ENCODE measurements at regions not wholly inside any gene's neighbourhood (a gene's known extent, or its start where the extent isn't known, plus 50 kb on each side); places are given as distances from the start of the nearest gene placed in this dataset.
"Not testable (repeated sequence)": the region's sequence is repeated elsewhere in the genome, so short reads cannot be mapped to it uniquely, and the experiment has no call there.

DNA sequence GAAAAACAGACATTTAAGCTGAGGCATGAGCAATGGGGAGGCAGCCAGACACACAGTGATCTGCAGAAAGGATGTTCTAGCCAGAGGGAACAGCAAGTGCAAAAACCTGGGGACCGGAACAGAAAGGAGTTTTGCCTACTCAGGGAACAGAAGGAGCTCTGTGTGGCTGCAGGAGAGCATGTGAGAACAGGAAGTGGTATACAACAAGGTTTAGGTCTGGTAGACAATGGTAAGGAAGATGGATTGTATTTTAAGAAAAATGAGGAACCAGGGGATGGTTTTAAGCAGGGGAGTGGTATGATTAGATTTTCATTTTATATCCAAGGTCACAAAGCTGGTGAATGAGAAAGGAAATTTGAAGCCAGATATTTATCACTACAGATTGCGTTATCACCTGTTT lies 157.5 kb downstream of the UNC5CL start:
- no peak for TF ChIP-seq CTCF (IDR thresholded peaks at IDR 0.05; ENCODE audit: borderline replicate concordance, insufficient read depth, low read depth, low read length)
- no peak overlapping the region for H3K4me3 ChIP-seq (ENCODE audit: low read depth, low read length)

DNA sequence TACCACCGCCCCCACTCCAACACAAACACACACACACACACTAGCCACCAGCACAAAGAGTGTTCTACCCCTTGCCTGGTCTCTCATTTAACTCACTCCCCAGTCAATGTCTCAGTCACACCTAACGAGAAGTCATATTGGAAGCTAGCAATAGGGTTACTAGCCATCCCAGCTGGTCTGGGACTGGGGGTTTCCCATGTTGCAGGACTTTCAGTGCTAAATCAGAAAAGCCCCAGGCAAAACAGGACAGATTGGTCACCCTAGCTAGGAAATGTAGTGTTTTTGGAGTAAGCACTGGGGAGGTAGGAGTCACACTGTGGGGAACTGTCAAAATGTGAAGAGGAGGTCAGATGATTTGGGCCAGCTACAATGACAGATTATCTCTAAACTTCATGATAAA lies 158.1 kb downstream of the UNC5CL start:
- H3K4me3 ChIP-seq (ENCODE audit: low read depth, low read length): no peak overlapping the region
- no peak for TF ChIP-seq CTCF (IDR thresholded peaks at IDR 0.05; ENCODE audit: borderline replicate concordance, insufficient read depth, low read depth, low read length)

DNA sequence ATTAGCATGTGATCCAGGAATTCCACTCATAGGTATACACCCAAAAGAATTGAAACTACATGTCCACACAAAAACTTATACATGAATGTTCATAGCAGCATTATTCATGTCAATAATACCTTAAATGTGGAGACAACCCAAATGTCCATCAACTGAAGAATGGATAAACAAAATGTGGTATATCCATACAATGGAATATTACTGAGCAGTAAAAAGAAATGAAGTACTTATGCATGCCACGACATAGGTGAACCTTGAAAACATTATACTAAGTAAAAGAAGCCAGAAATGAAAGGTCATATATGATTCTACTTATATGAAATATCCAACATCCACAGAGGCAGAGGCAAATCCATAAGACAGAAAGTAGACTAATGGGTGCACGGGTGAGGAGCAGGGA lies 159.9 kb downstream of the UNC5CL start:
- no peak overlapping the region for H3K4me3 ChIP-seq (ENCODE audit: low read depth, low read length)
- no peak for TF ChIP-seq CTCF (IDR thresholded peaks at IDR 0.05; ENCODE audit: borderline replicate concordance, insufficient read depth, low read depth, low read length)

GRCh38 chr6:40877362-40877761 lies 161.7 kb downstream of the UNC5CL start:
- no peak for TF ChIP-seq CTCF (IDR thresholded peaks at IDR 0.05; ENCODE audit: borderline replicate concordance, insufficient read depth, low read depth, low read length)
- H3K4me3 ChIP-seq (ENCODE audit: low read depth, low read length): no peak overlapping the region

DNA sequence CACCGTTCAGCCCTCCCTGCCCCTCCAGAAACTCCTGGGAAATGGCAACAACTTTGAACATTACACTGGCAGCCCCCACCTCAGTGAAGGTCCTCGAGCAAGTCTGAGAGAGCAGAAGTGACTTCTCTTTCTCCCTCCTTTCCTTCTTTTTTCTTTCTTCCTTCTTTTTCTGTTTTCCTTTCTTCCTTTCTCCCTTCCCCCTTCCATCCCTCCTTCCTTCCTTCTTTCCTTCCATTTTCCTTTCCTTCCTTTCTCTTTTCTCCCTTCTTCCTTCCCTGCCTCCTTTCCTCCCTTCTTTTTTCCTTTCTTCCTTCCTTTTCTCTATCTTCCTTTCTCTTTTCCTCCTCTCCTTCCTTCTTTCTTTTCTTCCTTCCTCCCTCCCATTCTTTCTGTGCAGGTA lies 162.7 kb downstream of the UNC5CL start:
- TF ChIP-seq CTCF (IDR thresholded peaks at IDR 0.05; ENCODE audit: borderline replicate concordance, insufficient read depth, low read depth, low read length): no peak
- H3K4me3 ChIP-seq (ENCODE audit: low read depth, low read length): no peak overlapping the region

DNA sequence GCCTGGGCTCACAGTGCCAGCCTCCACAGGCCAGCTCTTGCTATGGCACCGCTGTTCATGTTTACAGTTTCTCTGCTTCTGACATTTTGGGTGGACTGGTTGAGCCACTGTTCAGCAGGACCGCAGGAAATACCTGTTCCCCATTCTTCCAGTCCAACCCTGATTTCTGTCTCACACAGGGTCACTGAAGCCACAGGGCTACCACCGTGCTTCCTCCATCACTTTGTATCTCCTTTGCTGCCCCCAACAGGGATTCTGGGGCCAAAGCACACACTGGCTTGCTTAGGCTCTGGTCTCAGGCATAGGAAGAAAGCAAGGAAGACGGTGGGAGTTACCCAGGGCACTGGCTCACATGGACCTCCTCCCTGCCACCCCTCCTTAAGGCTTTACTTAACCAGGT lies 164.5 kb downstream of the UNC5CL start:
- TF ChIP-seq CTCF (IDR thresholded peaks at IDR 0.05; ENCODE audit: borderline replicate concordance, insufficient read depth, low read depth, low read length): no peak
- no peak overlapping the region for H3K4me3 ChIP-seq (ENCODE audit: low read depth, low read length)

DNA sequence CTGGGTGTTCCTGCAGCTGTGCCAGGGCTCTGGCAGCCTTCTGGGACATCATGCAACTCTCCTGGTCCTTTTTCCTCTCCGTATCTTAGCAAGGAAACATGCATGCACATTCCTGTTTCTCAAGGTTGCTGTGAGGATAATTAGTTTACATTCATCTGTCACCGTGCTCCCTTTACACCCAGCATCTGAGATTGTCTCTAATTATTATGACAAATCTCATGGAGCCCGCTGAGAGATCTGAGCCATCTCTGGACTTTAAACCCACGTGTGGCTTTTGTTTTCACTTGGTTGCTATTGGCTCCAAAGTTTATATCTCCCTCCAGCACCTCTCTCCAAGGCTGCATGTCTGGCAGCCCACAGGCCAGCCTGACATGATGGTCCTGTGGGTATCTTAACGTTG lies 167.6 kb downstream of the UNC5CL start:
- no peak for TF ChIP-seq CTCF (IDR thresholded peaks at IDR 0.05; ENCODE audit: borderline replicate concordance, insufficient read depth, low read depth, low read length)

GRCh38 chr6:40868089-40868865 lies 170.7 kb downstream of the UNC5CL start:
- H3K4me3 ChIP-seq (ENCODE audit: low read depth, low read length): not testable (repeated sequence)

More for the DNA sequence above, 167.6 kb downstream of the UNC5CL start:
- no peak overlapping the region for H3K4me3 ChIP-seq (ENCODE audit: low read depth, low read length)

GRCh38 chr6:40867527-40867926 lies 171.5 kb downstream of the UNC5CL start:
- H3K4me3 ChIP-seq (ENCODE audit: low read depth, low read length): not testable (repeated sequence)

DNA sequence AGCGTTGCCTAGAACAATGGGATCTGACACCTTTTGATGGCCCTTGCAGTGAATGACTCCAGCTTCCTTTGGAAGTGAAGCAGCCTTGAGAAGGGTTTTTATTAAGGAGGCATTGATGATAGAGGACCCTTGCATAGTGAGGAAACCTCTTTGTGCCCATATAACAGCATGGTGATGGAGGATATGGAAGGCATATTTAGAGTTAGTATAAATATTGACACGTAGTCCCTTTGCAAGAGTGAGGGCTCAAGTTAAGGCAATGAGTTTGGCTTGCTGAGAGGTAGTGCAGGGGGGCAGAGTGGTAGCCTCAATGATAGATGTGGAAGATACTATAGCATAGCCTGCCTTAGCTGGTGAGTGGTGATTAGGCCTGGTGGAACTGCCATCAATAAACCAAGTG lies 173.8 kb downstream of the UNC5CL start:
- not testable (repeated sequence) for H3K4me3 ChIP-seq (ENCODE audit: low read depth, low read length)

All from GM12875 (cell line).